ENCODE measurements at regions not wholly inside any gene's neighbourhood (a gene's known extent, or its start where the extent isn't known, plus 50 kb on each side); places are given as distances from the start of the nearest gene placed in this dataset.

- TF ChIP-seq ZBTB33 (IDR thresholded peaks at IDR 0.05; ENCODE audit: borderline replicate concordance, low read depth) (no peak), IRF3 (IDR thresholded peaks at IDR 0.05; ENCODE audit: low read depth, low read length) (no peak)
These were observed 197.3 kb downstream of the CAAP1 start (continued) for GRCh38 chr9:26695298-26695622.

- Histone ChIP-seq H3K27ac (ENCODE audit: low read depth in 2 of 2, low read length in 1 of 2) (peak overlapping the region; percentile 23 to 36; a peak in 3 of 4 replicates), H3K4me2 (no peak overlapping the region), H3K9ac (no peak overlapping the region), H3K9me2 (no peaks in the 10 kb centered on the region), H4K20me1 (ENCODE audit: insufficient read depth) (no peaks in the 10 kb centered on the region), H3K4me3 (ENCODE audit: low read depth in 2 of 2, low read length in 1 of 2) (no peak overlapping the region), H3K27me3 (ENCODE audit: insufficient read depth) (no peaks in the 10 kb centered on the region), H2AFZ (ENCODE audit: low read depth) (no peak overlapping the region), H3K9me3 (no peaks in the 10 kb centered on the region), H3K36me3 (replicated peaks in 1 of 2; ENCODE audit: control insufficient read depth in 1 of 2, insufficient read depth in 2 of 2, low read length in 1 of 2) (no peaks in the 10 kb centered on the region), H3F3A (replicated peaks; ENCODE audit: insufficient read depth) (no peaks in the 10 kb centered on the region), H3K79me2 (ENCODE audit: insufficient read depth) (no peaks in the 10 kb centered on the region), H3K4me1 (ENCODE audit: control insufficient read depth in 1 of 2, insufficient read depth in 2 of 2, low read depth in 1 of 2, low read length in 1 of 2) (peaks cover 0 to 5% of the 10 kb centered on the region in 2 experiments; a peak in 2 of 4 replicates)
- no peak for DNase-seq
- WGBS (ENCODE audit: low lambda C conversion rate), result 24% methylated on average over 5 of the region's 5 CpGs
- POLR2A ChIA-PET, result no interaction called here
- CTCF ChIA-PET, result no interaction called here
- TF ChIP-seq PBX3 (IDR thresholded peaks at IDR 0.05) (peak; percentile 69), FOSL2 (IDR thresholded peaks at IDR 0.05; ENCODE audit: borderline replicate concordance, low read depth) (no peak), JUND (IDR thresholded peaks at IDR 0.05) (peak; percentile 11; the same call in 1 of the 2 replicates), FOXJ3 (CRISPR knock-in tag; IDR thresholded peaks at IDR 0.05) (no peak), RFX5 (IDR thresholded peaks at IDR 0.05; ENCODE audit: low read length) (no peak), TEAD4 (IDR thresholded peaks at IDR 0.05; ENCODE audit: borderline replicate concordance, insufficient read depth) (0 out of 2 replicates have a peak, but pooled peaks have one; percentile 33), TCF12 (IDR thresholded peaks at IDR 0.05) (peak; percentile 84), RXRA (IDR thresholded peaks at IDR 0.05; ENCODE audit: borderline replicate concordance, low read depth) (no peak), EP300 (IDR thresholded peaks at IDR 0.05; ENCODE audit: borderline replicate concordance in 1 of 2, low read depth in 1 of 2, low read length in 1 of 2) (peak; percentile 15 to 56; a peak in 2 of 4 replicates), POLR2AphosphoS5 (IDR thresholded peaks at IDR 0.05; ENCODE audit: low read depth, low read length) (0 out of 2 replicates have a peak, but pooled peaks have one; percentile 25), CTCF (IDR thresholded peaks at IDR 0.05) (no peak)
These were observed 198.0 kb downstream of the CAAP1 start for GRCh38 chr9:26694381-26695297.

Measured in SK-N-SH (cell line).